UCSD-AML1 (cell line): ENCODE measurements at regions not wholly inside any gene's neighbourhood (a gene's known extent, or its start where the extent isn't known, plus 50 kb on each side); places are given as distances from the start of the nearest gene placed in this dataset.

Experiments
- DNase-seq: peaks from one replicate; lab custom pipeline; 2025; ENCODE audit not compliant: unreplicated experiment; lab: John Stamatoyannopoulos, UW

DNA sequence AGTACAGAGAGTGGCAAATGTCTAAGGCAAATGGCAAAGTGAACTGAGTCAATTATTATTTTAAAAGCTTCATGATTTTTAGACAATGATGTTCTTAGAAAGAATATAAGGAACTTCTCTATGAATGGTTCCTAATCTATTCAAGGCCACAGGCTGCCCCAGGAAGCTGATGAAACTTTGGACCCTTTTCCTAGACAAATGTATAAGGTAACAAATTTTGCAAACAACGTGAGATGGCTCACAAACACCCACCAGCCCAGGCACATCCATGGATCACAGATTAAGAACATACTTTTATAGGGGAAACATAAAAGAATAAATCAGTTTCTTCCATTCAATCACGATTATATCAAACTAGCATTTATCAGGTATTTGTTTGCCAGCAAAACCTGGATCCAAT is 659.0 kb downstream of the IRS1 start:
- no peak for DNase-seq

DNA sequence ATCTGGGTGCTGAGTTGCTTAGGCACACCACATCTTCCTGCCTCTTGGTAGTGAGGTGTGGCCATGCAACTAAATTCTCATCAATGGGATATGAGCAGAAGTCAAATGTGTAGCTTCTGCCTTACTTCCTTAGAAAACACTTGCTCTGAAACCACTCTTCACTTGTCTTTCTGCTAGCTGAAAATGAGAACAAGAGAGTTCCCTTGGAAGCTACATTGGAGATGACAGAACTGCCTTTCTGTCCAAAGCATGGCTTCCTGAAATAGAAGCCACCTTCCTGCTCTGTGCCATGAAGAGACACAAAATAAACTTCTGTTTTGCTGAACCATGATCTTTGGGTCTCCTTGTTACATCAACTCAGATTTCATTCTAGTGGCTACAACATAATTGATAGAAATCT is 659.9 kb downstream of the IRS1 start:
- no peak for DNase-seq

DNA sequence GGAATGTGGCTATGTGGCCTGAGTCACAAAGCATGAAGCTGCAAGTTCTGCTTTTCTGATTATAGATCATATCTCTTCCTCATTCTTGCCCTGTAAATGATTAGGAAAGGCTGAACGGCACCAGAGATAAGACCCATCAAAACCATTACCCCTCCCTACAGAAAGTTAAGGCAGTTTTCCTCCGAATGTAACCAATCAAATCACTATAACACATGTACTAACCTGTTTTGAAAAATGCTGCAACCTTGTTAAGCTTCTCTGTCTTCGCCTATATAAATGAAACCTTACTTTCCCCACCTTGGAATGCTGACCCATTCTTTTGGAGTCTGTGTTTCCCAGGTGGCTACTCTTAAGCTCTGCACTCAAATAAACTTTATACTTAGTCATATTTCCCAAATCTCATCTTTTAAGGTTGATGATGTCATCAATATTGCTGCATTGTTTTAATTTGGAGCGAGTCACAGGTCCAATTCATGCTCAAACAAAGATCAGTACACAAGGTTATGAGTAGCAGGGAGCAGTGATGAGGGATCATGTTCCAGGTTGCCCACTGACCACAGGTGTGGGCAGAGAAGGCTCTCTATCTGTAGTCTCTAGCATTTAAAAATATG is 662.3 kb downstream of the IRS1 start:
- DNase-seq, result no peak

DNA sequence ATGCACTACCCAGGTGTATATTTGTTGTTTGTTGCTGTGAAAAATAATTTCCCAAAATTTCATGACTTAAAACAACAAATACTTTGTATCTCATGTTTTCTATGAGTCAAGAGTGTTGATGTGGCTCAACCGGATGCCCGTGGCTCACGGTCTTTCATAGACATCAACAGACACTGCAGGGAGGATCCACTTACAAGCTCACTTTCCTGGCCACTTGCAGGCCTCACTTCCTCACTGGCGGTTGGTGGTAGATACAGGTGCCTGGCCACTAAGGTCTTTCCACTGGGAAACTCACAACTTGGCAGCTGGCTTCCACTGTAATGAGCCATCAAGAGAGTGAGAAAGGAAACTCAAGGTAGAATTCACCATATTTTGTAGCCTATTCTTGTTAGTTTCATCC is 662.9 kb downstream of the IRS1 start:
- DNase-seq, result peak; percentile 9

DNA sequence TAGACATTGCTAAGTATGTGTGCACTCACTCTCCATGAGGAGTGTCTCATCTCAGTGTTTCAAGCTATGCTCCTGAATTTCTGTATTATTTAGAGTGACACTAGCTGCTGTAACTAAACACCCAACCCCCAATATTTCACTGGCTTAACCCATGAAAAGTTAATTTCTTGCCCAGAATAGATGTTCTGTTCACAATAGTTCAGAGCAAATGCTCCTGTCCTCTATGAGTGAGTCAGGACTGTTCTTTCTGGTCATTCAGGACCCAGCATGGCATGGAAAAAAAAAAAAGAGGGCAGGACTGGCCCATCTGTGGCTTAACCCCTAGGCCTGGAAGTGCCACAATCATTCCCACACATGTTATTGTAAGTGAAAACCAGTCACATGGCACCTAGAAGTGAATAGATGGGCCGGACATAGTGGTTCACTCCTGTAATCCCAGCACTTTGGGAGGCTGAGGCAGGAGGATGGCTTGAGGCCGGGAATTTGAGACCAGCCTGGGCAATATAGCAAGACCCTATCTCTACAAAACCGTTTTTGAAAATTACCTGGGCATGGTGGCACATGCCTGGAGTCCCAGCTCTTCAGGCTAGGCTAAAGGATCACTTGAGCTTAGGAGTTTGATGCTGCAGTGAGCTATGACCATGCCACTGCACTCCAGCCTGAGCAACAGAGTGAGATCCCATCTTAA is 663.6 kb downstream of the IRS1 start:
- DNase-seq, result no peak

DNA sequence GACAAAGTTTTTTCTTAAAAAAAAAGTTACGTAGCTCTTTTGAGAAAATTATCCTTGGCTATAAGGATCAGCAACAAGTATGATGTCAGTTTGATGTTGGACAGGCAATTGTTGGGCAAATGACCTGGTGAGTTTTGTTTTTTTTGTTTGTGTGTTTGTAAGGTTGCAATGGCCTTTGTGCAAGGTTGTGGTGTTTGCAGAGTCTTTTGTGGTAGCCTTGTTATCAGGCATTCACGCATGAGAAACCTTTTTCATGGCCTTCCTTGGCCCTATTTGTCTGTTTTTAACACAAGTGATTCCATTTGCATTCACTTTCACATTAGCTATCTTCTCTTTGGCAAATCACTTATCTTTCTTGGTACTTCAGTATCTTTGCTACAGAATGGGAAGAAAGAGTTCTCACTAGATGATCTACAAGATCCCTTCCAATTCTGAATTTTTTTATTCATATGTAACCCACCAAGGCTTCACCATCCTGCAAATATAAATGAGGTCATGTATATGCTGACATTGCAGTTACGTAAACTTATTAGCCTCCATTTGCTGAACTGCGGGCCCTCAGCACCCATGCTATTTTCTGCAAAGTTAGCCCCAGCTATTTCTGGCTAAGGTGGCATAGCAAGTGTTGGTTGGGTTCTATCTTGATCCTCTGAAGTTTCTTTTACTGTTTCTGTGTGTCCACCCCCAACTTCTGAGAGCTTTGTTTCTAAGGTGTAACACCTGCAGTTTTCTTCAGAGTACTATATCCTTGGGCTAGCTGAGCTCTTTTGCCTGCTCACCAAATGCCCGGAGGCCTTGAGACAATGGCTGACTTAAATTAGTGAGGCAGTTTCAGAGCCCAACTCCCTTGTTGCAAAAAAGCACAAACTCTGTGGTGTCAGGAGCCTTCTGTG is 667.1 kb downstream of the IRS1 start:
- no peak for DNase-seq

DNA sequence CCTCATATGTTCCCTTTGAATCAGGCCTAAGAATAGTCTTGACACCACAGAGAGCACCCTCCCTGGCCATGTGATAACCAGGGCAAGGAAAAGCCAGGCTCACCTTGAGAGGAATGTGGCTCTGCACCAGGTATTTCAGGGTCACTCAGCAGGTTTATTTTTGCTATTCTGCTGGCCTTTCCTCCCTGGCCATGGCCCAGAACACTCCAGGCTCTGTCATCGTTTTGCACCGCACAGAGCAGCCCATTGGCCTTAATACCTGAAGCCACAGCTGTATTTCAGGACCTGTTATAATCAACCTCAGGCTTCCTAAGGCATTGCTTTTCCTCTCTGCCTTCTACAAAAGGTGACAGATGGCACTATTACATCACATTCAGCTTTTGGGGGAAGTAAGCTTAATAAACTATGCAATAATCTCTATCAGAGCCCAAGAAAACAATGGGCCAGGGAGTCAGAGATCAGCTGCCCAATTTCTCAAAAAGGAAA is 668.3 kb downstream of the IRS1 start:
- DNase-seq, result no peak

DNA sequence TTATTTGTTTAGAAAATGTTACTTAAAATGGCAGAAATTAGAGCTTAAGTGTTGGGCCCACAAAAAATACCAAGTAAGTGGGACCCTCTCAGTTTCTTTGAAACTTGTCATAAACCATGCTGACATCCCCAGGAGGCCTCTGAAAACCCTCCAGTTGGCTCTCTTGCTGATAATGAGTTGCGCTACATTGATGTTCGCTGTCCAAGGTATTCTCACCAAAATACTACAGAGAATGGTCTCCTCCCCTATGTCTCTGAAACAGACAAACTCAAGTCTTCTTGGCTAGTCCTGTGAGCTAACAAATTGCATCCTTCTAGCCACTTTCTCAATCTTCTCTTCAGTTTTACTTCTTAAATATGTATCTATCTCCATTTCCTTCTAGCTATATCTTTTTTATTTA is 669.4 kb downstream of the IRS1 start:
- no peak for DNase-seq

DNA sequence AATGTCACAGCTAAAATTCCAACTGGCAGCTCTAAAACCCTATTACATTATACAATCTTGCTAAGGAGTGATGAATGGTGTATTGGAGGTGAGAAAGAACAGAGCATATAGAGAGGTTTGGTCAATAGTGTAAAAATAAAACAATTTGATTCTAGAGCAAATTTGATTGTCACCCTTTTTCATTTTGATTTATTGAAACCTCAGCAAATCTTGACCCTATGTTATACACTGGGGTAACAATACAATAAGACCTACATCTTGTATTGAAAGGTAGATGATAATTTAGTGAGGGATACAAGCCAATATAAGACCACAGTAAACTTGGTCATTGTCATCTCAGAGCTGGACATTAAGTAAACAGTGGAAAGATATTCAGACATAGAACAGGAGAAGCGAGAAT is 671.9 kb downstream of the IRS1 start:
- DNase-seq, result no peak

DNA sequence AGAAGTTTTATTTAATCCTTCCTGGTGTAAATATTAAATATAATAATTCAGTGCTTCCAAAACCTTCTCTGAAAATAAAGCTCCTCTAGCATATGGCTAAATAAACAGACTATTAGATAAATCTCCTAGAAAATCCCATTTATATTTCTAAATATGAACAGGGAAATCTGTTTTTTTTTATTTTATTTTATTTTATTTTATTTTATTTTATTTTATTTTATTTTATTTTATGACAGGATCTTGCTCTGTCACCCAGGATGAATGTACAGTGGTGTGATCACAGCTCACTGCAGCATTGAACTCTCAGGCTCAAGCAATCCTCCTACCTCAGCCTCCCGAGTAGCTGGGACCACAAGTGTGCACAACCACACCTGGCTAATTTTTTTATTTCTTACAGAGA is 673.5 kb downstream of the IRS1 start:
- DNase-seq, result no peak

DNA sequence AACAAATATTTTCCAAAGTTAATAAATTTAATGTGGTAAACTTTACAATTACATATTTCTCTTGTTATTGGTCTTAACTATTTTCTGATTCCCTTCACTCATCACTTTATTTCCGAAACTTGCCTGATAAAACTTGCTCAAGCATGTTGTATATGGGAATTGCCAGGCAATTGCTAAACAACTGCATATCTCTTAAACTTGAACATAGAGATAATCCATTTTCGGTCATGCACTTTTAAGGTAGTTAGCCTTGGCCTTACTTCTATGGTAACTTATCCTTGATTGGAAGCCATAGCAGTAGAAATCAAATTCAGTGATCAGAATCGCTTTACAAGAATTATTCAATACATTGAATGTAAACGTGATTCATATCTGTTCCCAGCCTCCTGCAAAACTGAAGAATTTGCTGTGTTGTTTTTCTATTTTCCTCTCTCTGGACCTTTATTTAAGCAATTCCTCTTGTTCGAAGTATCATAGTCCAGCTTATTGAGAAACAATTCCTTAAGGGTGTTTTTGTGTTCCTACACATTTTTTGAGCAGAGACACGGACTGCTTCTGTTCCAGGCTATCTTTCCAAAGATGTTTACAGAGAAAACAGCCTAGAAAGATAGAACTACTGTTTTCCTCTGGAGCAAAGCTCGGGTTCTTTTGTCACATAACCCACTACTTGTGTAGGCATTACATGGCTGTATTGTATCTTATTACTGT is 674.3 kb downstream of the IRS1 start:
- no peak for DNase-seq

DNA sequence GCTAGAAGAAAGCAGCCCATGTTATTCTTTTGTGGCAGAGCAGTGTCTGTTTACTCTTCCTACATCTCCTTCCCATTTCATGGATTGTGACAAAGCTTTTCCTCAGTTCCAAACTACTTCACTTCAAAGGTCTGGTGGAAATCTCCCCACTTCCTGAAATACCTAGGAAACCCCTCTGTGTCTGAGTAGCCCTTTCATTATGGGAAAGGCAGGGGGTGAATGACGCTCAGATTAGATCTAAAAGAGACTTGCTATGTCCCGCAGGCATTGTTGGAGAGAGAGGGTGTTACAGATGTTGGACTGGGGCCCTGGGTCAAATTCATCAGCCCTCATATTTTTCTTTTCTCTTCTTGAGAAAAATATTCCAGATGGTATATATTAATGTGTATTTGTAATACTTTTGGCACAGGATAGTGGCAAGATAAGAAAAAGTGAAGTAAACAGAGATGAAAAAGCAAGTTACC is 675.0 kb downstream of the IRS1 start:
- DNase-seq, result no peak

DNA sequence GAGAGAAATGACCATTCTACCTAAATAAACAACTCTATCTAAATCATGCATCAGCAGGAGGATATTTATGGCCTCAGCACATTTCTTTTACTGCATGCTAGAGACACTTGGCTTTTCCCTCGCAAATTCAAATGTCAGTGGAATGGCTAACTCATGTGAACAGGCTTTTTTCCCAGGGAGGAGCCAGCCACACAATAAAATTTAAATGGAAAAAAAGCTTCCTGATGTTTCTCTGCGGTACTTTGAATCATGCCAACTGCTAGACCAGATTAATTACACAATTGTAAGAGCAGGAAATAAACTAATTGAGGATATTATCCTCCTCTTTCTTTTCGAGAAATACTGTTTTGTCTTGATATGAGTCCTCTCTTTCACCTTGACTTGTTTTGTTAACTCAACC is 676.3 kb downstream of the IRS1 start:
- no peak for DNase-seq

DNA sequence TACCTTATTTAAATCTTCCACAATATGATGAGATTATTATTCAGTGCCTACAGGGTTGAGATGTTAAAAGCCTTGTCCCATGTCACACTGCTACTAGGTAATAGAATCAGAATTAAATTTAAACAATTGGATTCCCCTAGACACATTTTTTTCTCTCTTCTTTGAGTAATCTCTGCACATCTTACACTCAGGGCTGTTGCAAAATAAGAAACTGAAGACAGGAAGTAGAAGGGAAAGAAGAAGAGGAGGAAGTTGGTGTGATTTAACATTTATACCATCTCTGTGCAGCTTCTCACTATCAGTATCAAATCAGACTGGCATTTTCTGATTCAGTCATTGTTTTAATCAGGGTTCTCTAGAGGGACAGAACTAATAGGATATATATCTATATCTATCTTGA is 677.6 kb downstream of the IRS1 start:
- no peak for DNase-seq

DNA sequence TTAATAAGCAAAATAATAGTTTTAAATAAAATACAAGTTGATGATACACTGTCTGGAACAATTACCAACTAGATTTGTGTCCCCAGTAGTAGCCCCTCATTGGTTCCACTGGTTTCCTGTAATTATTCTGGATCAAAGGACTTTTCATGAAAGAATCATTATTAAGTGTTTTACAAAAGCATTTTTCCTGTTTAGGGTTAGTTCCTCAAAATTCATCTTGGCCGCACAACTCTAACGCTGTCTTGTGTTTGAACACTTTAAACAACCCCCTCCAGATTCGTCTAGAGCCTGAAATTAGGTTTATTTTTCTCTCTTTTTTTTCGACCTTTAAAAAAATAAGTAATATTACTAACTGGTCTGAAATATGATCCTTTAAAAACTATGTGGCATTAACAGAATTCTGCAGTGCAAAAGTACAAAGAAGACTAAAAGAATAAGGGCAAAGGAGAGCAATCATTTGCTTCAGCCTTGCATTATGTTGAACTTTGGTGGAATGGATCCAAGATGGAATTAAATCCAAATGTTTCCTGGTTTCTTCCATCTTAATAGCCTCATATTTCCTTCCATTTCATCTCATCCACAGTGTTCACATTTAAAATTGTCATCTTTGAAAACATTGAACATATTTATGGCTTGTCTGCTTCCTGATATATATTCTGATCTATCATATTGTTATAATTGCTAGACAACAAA is 678.4 kb downstream of the IRS1 start:
- DNase-seq, result no peak

DNA sequence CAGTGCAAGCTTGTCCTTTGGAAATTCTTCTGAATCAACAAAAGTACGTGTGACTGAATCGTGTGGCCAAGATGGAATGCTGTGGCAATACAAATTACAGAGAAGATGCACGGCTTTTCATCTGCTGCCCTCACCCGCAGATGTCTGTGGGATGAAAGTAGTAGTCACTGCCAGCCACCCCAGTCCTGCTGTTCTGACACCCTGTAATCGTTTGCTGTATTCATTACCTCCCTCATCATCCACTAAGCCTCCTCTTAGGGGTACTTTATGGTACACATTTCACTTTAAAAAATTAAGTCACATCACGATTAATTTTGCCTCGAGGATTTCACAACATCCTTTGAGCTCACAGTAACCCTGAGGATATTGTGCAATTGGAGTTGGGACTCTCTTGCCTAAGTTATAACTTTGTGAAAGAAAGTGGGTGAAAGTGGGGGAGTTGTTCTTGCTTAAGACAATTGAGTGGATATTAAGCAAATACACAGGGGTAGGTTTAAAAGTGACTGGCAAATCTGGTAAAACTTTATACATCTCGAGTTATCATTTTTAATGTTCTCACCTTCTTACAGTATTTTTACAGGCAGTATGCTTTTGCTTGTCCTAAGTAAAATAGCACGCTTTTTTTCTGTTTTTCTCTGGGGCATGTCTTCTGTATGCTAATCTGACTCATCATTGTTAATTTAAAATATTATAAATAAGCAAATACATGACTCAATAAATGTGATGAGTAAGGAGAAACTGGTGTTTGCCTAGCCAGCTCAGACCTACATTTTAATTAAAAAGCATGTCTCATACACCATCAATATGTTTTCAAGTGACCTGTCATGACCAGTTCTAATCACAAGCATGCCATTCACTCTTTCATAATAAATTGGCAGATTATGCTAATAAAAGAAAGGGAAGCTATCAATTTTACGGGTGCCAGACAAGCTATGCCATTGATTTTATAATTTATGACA is 680.9 kb downstream of the IRS1 start:
- DNase-seq, result no peak

DNA sequence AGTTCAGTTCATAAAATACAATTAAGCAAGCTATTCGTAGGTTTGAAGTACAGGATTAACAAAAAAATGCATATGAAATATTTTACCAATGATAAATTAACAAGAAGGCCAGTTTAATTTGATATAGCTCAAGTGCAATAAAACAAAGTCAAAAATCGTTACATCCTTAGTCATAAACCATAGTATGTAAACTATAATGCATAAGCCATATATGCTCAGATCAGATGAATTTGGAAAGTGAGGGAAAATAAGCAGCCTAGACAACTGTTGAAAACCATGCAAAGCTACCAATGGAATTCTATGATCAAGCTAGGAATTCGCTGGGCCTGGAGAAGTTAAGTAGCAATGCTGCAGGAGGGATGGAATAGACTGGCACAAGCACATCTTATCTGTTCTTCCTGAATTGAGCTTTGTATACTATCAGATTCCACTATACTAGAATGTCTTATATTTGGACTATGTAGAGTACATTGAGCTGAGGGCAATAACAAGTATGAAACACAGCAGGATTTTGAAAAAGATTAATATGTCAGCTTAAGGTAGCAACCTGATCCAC is 682.0 kb downstream of the IRS1 start:
- DNase-seq, result no peak

DNA sequence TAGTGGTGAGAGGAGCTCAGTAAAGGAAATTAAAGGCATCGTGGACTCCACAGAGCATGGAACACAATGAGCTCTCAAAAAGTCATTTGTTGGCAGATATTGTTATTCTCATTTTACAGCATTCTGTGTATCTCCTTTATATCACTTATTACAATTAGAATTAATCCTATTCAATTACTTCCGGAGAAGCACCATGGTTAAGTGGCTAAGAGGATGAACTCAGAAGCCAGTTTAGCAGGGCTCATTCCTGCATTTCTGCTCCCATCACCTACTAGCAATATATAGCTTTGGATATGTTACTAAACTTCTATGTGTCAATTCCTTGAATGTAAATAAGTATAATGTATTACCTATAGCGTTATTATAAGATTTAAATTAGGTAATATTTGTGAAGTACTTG is 683.3 kb downstream of the IRS1 start:
- no peak for DNase-seq

DNA sequence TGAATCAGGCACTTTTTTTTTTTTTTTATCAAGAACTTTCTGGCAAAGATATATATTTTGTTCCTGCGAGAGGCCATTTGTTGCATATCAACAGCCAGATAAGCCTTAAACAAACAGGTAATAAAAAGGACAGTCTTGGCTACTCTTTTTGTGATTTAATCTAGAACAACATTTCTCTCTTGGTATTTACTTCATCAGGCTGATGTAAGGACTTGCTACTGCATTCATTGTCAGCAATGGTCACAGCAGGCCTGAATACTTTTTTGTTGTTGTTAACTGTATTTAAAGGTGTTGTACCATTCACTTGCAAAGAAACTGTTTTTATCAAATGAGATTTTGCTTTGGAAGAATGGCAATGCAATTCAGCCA is 683.8 kb downstream of the IRS1 start:
- DNase-seq, result no peak
